Endodermal cell (in vitro differentiated cells): ENCODE measurements at regions not wholly inside any gene's neighbourhood (a gene's known extent, or its start where the extent isn't known, plus 50 kb on each side); places are given as distances from the start of the nearest gene placed in this dataset.
A peak's percentile ranks its signal among the peaks of the same experiment; 100 is the strongest.

Experiments
- DNase-seq: peaks from one replicate; pipeline ENCODE4 v3.0.0-alpha.2; 2017
- H3K27ac ChIP-seq: 2 replicates; pipeline ENCODE4 v1.5.1; 2013; ENCODE audit warnings: mild to moderate bottlenecking, low read depth, low read length, moderate library complexity
- H3K27me3 ChIP-seq: 2 replicates; pipeline ENCODE4 v1.6.1; 2013; ENCODE audit warnings: mild to moderate bottlenecking, low read length, moderate library complexity; ENCODE audit not compliant: insufficient read depth, control insufficient read depth, poor library complexity, severe bottlenecking
- H3K36me3 ChIP-seq: 2 replicates; pipeline ENCODE4 v1.7.0; 2013; ENCODE audit warnings: mild to moderate bottlenecking, low read length, moderate library complexity; ENCODE audit not compliant: control insufficient read depth, insufficient read depth
- H3K4me1 ChIP-seq: one replicate; pipeline ENCODE4 v1.7.0; 2013; ENCODE audit warnings: low read length; ENCODE audit not compliant: control insufficient read depth, insufficient read depth
- H3K4me3 ChIP-seq: 2 replicates; pipeline ENCODE4 v1.5.1; 2013; ENCODE audit warnings: mild to moderate bottlenecking, low read length, moderate library complexity
- H3K9ac ChIP-seq: 2 replicates; pipeline ENCODE4 v1.6.1; 2013; ENCODE audit warnings: mild to moderate bottlenecking, low read length, moderate library complexity; ENCODE audit not compliant: poor library complexity, severe bottlenecking; ENCODE audit errors: extremely low read depth
- H3K9me3 ChIP-seq: 2 replicates; pipeline ENCODE4 v1.6.1; 2013; ENCODE audit warnings: mild to moderate bottlenecking, low read length, moderate library complexity; ENCODE audit not compliant: control insufficient read depth
- H3K27ac Mint-ChIP-seq: 2 replicates; pipeline ENCODE4 v1.8.0; 2020; ENCODE audit warnings: mixed read lengths
- H3K27me3 Mint-ChIP-seq: 2 replicates; pipeline ENCODE4 v1.8.0; 2021; ENCODE audit warnings: mild to moderate bottlenecking, mixed read lengths; ENCODE audit not compliant: insufficient read depth
- H3K36me3 Mint-ChIP-seq: 2 replicates; pipeline ENCODE4 v1.8.0; 2020; ENCODE audit warnings: low read depth, mixed read lengths
- H3K4me1 Mint-ChIP-seq: 2 replicates; pipeline ENCODE4 v1.8.0; 2020; ENCODE audit warnings: mixed read lengths
- H3K4me3 Mint-ChIP-seq: 2 replicates; pipeline ENCODE4 v1.8.0; 2020; ENCODE audit warnings: mild to moderate bottlenecking, moderate library complexity, mixed read lengths
- H3K9me3 Mint-ChIP-seq: 2 replicates; pipeline ENCODE4 v1.8.0; 2020; ENCODE audit warnings: mild to moderate bottlenecking, mixed read lengths
- WGBS, 2 experiments: methylation state at CpG; one replicate each; pipeline versions ENCODE4 v1.1.5 to v1.1.7; 2013; ENCODE audit warnings: missing lambda C conversion rate in 2 of 2, mixed read lengths in 1 of 2; ENCODE audit not compliant: insufficient coverage in 1 of 2, insufficient read length in 1 of 2; 5-methylcytosine and 5-hydroxymethylcytosine counted together
- TF ChIP-seq, protein P1 (sequence below): fragments of 200-600 bp; sonication (generic); conservative IDR thresholded peaks from 2 replicates; pipeline ENCODE4 v1.5.0; 2021; ENCODE audit warnings: antibody characterized with exemption, mild to moderate bottlenecking

DNA sequence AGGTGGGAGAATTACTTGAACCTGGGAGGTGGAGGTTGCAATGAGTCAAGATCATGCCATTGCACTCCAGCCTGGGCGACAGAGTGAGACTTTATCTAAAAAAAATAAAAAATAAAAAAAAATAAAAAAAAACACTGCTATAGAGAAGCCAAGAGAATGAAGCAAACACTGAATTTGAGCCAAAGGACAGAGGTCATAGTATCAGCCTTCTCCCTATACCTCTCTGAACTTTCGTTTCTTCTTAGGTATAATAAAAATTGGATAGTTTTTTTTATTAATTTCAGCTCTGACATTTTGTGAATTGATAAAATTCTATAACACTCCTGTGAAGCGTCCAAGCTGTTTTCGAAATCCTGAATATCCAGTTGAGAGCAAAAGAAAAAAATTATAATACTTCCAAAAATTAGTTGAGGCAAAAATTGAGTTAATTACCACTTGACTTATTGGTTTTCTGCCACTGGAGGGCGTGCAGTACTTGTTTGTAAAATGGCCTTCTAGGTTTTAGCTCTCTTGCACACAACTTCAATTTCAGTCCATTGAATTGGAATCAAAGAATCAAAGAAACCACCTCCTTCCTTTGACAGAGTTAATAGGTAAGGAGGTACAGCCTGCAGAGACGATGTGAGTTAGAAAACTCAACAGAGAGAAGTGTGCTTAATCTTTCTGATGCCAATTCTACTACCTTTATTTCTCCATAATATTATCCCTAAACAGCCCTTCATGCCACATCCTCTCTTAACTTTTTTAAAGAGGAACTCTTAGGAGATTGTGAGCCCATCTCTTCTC is 143.2 kb downstream of the BBOX1 start:
- Mint-ChIP-seq H3K27me3 (no peaks in the 10 kb centered on the region), H3K36me3 (peaks cover 11% of the 10 kb centered on the region), H3K4me1 (peaks cover 46% of the 10 kb centered on the region), H3K9me3 (peaks cover 2% of the 10 kb centered on the region), H3K27ac (no peak overlapping the region), H3K4me3 (no peak overlapping the region)
- Histone ChIP-seq H3K9ac (no peak overlapping the region), H3K36me3 (no peaks in the 10 kb centered on the region), H3K27ac (no peak overlapping the region), H3K27me3 (no peaks in the 10 kb centered on the region), H3K4me3 (no peak overlapping the region), H3K4me1 (peaks cover 7% of the 10 kb centered on the region), H3K9me3 (peaks cover 9% of the 10 kb centered on the region)
- TF ChIP-seq, protein P1, sequence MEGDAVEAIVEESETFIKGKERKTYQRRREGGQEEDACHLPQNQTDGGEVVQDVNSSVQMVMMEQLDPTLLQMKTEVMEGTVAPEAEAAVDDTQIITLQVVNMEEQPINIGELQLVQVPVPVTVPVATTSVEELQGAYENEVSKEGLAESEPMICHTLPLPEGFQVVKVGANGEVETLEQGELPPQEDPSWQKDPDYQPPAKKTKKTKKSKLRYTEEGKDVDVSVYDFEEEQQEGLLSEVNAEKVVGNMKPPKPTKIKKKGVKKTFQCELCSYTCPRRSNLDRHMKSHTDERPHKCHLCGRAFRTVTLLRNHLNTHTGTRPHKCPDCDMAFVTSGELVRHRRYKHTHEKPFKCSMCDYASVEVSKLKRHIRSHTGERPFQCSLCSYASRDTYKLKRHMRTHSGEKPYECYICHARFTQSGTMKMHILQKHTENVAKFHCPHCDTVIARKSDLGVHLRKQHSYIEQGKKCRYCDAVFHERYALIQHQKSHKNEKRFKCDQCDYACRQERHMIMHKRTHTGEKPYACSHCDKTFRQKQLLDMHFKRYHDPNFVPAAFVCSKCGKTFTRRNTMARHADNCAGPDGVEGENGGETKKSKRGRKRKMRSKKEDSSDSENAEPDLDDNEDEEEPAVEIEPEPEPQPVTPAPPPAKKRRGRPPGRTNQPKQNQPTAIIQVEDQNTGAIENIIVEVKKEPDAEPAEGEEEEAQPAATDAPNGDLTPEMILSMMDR: peak; percentile 88
- peak; percentile 72 for DNase-seq
- WGBS, 2 experiments: 0 to 6% methylated on average over 1 to 3 of the region's 6 CpGs

DNA sequence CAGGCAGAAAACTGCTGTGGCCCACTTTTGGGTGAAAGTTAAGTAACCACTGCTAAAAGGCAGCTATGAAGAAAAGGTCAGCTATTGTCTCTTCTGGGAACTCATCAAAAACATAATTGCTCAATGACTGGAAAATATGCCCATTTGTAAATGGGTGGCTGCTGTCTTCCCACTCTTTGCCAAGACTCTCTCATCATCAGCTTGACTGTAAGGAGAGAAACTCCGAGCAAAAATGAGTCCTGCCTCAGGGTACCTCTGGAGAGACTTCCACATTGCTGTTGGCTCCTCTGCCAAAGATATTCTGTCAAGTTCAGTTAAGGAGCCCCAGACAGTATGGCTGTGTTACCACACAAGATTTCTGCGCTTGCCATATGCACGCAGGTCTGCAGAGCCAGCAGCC is 138.7 kb downstream of the BBOX1 start:
- DNase-seq: no peak
- WGBS, 2 experiments: 79% methylated on average over 2 to 3 of the region's 3 CpGs
- Histone ChIP-seq H3K9ac (no peak overlapping the region), H3K27me3 (no peaks in the 10 kb centered on the region), H3K27ac (no peak overlapping the region), H3K4me1 (no peaks in the 10 kb centered on the region), H3K36me3 (no peaks in the 10 kb centered on the region), H3K9me3 (no peaks in the 10 kb centered on the region), H3K4me3 (no peak overlapping the region)
- peaks cover 13% of the 10 kb centered on the region for H3K4me1 Mint-ChIP-seq
- TF ChIP-seq, protein P1: no peak
- H3K4me3 Mint-ChIP-seq: no peak overlapping the region
- no peak overlapping the region for H3K27ac Mint-ChIP-seq
- peaks cover 2% of the 10 kb centered on the region for H3K27me3 Mint-ChIP-seq
- H3K36me3 Mint-ChIP-seq: peaks cover 17% of the 10 kb centered on the region
- H3K9me3 Mint-ChIP-seq: peaks cover 2% of the 10 kb centered on the region

DNA sequence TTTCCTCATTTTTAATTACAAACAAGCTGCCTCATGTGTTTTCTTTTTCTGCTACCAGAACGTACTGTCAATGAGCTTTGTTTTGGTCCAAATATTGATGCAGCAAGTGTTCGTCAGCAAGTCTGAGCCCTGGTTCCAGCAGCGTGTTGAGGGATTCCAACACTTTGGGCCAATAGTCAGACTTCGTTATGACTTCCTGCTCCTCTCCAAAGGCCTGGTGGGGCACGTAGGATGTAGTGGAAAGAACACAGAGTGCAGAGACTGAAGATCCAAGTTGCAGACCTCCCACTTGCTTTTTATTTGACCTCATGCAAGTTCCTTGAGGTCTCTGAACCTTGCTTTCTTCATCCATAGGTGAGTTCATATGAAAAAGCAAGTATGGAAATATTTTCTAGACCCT is 138.2 kb downstream of the BBOX1 start:
- H3K27ac Mint-ChIP-seq: no peak overlapping the region
- no peak for DNase-seq

More for the DNA sequence above, 138.2 kb downstream of the BBOX1 start:
- no peak overlapping the region for H3K27ac ChIP-seq
- no peak overlapping the region for H3K9ac ChIP-seq
- H3K4me1 ChIP-seq: no peaks in the 10 kb centered on the region
- 94 to 95% methylated on average over 5 of the region's 5 CpGs for WGBS, 2 experiments
- H3K4me3 ChIP-seq: no peak overlapping the region
- no peaks in the 10 kb centered on the region for H3K9me3 ChIP-seq
- Mint-ChIP-seq H3K4me3 (no peak overlapping the region), H3K27me3 (peaks cover 2% of the 10 kb centered on the region), H3K36me3 (peaks cover 17% of the 10 kb centered on the region), H3K4me1 (peaks cover 14% of the 10 kb centered on the region), H3K9me3 (peaks cover 2% of the 10 kb centered on the region)
- no peaks in the 10 kb centered on the region for H3K36me3 ChIP-seq
- TF ChIP-seq, protein P1: no peak
- no peaks in the 10 kb centered on the region for H3K27me3 ChIP-seq
